OCI-LY3 (cell line): ENCODE measurements at regions not wholly inside any gene's neighbourhood (a gene's known extent, or its start where the extent isn't known, plus 50 kb on each side); places are given as distances from the start of the nearest gene placed in this dataset.

Experiments used
- H2AFZ ChIP-seq: fragments of 200-600, 300-600 bp; shearing (Covaris generic); 2 replicates; pipeline ENCODE4 v1.6.0; 2014; ENCODE audit warnings: antibody characterized with exemption, low read depth, low read length
- H3K27ac ChIP-seq: fragments of 200-600, 300-600 bp; sonication (generic); 2 replicates; pipeline ENCODE4 v1.5.1; 2014; ENCODE audit warnings: mild to moderate bottlenecking, low read length, moderate library complexity, mixed read lengths
- H3K27me3 ChIP-seq: fragments of 200-600, 300-600 bp; sonication (generic); 2 replicates; pipeline ENCODE4 v1.6.1; 2014; ENCODE audit warnings: low read depth, low read length, mixed read lengths
- H3K36me3 ChIP-seq: fragments of 200-600, 300-600 bp; sonication (generic); replicated peaks from 2 replicates; pipeline ENCODE3; 2014; ENCODE audit warnings: low read depth, low read length, mixed read lengths
- H3K4me1 ChIP-seq: fragments of 300-600, 200-600 bp; sonication (generic); 2 replicates; pipeline ENCODE4 v1.6.1; 2014; ENCODE audit warnings: low read length, mixed read lengths
- H3K4me2 ChIP-seq: fragments of 200-600, 300-600 bp; sonication (generic); 2 replicates; pipeline ENCODE4 v1.6.1; 2014; ENCODE audit warnings: low read length, mixed read lengths
- H3K4me3 ChIP-seq: fragments of 300-600, 200-600 bp; sonication (generic); 2 replicates; pipeline ENCODE4 v1.5.1; 2014; ENCODE audit warnings: antibody characterized with exemption, mild to moderate bottlenecking, low read length, moderate library complexity
- H3K79me2 ChIP-seq: fragments of 300-600, 200-600 bp; shearing (Covaris generic); 2 replicates; pipeline ENCODE4 v1.6.1; 2014; ENCODE audit warnings: mild to moderate bottlenecking, low read length, mixed read lengths
- H3K9ac ChIP-seq: fragments of 300-600, 200-600 bp; shearing (Covaris generic); 2 replicates; pipeline ENCODE4 v1.6.0; 2014; ENCODE audit warnings: mild to moderate bottlenecking, low read length, moderate library complexity
- H3K9me3 ChIP-seq: fragments of 200-600, 300-600 bp; shearing (Covaris generic); 2 replicates; pipeline ENCODE4 v1.6.1; 2014; ENCODE audit warnings: low read length, mixed read lengths; ENCODE audit not compliant: insufficient read depth
- H4K20me1 ChIP-seq: fragments of 200-600, 300-600 bp; sonication (generic); 2 replicates; pipeline ENCODE4 v1.6.1; 2016; ENCODE audit warnings: low read length, mixed read lengths; ENCODE audit not compliant: insufficient read depth
- CTCF ChIP-seq: fragments of 200-600, 300-600 bp; sonication (generic); IDR thresholded peaks from 2 replicates; pipeline ENCODE4 v1.5.1; 2014; ENCODE audit warnings: antibody characterized with exemption, low read length, low read depth
- EZH2phosphoT487 ChIP-seq: fragments of 200-600 bp; shearing (Covaris generic); IDR thresholded peaks from 2 replicates; pipeline ENCODE4 v1.6.1; 2018; ENCODE audit warnings: antibody characterized with exemption, mixed run types, low read depth

- no peak for TF ChIP-seq EZH2phosphoT487
- TF ChIP-seq CTCF, result no peak
- Histone ChIP-seq H3K9me3 (no peaks in the 10 kb centered on the region), H3K4me3 (no peak overlapping the region), H3K4me2 (no peak overlapping the region), H4K20me1 (no peaks in the 10 kb centered on the region), H3K9ac (no peak overlapping the region), H3K27ac (no peak overlapping the region), H3K4me1 (no peaks in the 10 kb centered on the region), H3K79me2 (no peaks in the 10 kb centered on the region), H2AFZ (no peak overlapping the region), H3K27me3 (peaks cover 4% of the 10 kb centered on the region; the same call in 1 of the 2 replicates), H3K36me3 (no peaks in the 10 kb centered on the region)
These were observed 451.4 kb downstream of the TNS1 start for GRCh38 chr2:217551252-217551899.

- no peaks in the 10 kb centered on the region for H3K9me3 ChIP-seq
- no peak overlapping the region for H3K27ac ChIP-seq
- H3K9ac ChIP-seq, result no peak overlapping the region
- H3K27me3 ChIP-seq, result no peaks in the 10 kb centered on the region
- no peaks in the 10 kb centered on the region for H3K79me2 ChIP-seq
- TF ChIP-seq CTCF, result no peak
- TF ChIP-seq EZH2phosphoT487, result no peak
- H3K4me1 ChIP-seq, result no peaks in the 10 kb centered on the region
- H3K4me3 ChIP-seq, result no peak overlapping the region
- H2AFZ ChIP-seq, result no peak overlapping the region
- H3K36me3 ChIP-seq, result no peaks in the 10 kb centered on the region
- H4K20me1 ChIP-seq, result no peaks in the 10 kb centered on the region
- H3K4me2 ChIP-seq, result no peak overlapping the region
These were observed 463.7 kb downstream of the TNS1 start for GRCh38 chr2:217539126-217539525.

GRCh38 chr2:217538719-217539118 lies 464.1 kb downstream of the TNS1 start:
- TF ChIP-seq EZH2phosphoT487, result no peak
- no peak for TF ChIP-seq CTCF
- Histone ChIP-seq H3K4me2 (no peak overlapping the region), H3K9me3 (no peaks in the 10 kb centered on the region), H3K27me3 (no peaks in the 10 kb centered on the region), H3K79me2 (no peaks in the 10 kb centered on the region), H3K4me1 (no peaks in the 10 kb centered on the region), H4K20me1 (no peaks in the 10 kb centered on the region), H3K9ac (no peak overlapping the region), H3K36me3 (no peaks in the 10 kb centered on the region), H3K4me3 (no peak overlapping the region), H3K27ac (no peak overlapping the region), H2AFZ (no peak overlapping the region)

- no peak for TF ChIP-seq CTCF
- no peak for TF ChIP-seq EZH2phosphoT487
- Histone ChIP-seq H3K36me3 (no peaks in the 10 kb centered on the region), H3K27ac (no peak overlapping the region), H3K79me2 (no peaks in the 10 kb centered on the region), H3K9ac (no peak overlapping the region), H3K4me3 (no peak overlapping the region), H4K20me1 (no peaks in the 10 kb centered on the region), H3K9me3 (no peaks in the 10 kb centered on the region), H3K4me2 (no peak overlapping the region), H3K27me3 (0 out of 2 replicates have a peak, but pooled peaks cover 3% of the 10 kb centered on the region), H2AFZ (no peak overlapping the region), H3K4me1 (no peaks in the 10 kb centered on the region)
These were observed 466.7 kb downstream of the TNS1 start for GRCh38 chr2:217535957-217536708.
